Inflammatory macrophage treated with lipopolysaccharide for 1 hour (primary cell): ENCODE measurements at regions not wholly inside any gene's neighbourhood (a gene's known extent, or its start where the extent isn't known, plus 50 kb on each side); places are given as distances from the start of the nearest gene placed in this dataset.
"Not testable (repeated sequence)": the region's sequence is repeated elsewhere in the genome, so short reads cannot be mapped to it uniquely, and the experiment has no call there.

Experiments used
- DNase-seq, 2 donors: peaks; one replicate each; pipeline ENCODE4 v3.0.0-alpha.2; 2020 to 2022

- no peak for DNase-seq
Observed at GRCh38 chr17:31609996-31610910, 218.8 kb downstream of the RAB11FIP4 start.

DNA sequence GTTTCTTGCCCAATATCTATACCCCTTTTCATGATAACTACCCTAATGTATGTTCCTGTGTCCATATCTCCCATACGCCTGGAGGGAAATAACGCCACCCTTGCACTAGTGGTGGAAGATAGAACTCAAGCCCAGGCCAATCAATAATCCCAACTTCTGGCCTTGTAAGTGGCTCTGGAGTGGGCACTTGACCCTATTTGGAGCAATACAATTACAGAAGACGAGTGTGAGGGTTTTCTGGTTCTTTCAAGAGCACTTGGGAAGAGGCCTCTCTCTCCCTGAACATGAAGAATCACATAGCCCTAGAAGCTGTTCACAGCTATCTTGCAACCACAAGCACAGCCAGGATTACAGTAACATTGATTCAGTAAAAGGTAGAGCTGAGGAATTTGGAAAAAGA is 217.9 kb downstream of the RAB11FIP4 start:
- no peak for DNase-seq

DNA sequence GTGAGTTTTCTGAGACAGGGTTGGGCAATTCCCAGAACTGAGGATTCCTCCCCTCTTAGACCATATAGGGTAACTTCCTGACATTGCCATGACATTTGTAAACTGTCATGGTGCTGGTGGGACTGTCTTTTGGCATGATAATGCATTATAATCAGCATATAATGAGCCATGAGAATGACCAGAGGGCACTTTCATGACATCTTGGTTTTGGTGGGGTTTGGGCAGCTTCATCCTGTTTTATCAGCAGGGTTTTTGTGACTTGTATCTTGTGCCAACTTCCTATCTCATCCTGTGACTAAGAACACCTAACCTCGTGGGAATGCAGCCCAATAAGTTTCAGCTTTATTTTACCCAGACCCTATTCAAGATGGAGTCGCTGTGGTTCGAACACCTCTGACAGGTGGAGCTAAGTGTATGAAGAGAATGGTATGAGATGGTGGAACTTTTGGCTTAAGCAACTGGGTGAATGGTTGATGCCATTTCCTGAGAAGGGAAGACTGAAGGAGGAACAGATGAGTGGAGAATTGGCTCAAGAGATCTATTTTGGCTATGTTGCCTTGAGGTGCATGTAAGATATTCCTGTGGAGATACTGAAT is 217.3 kb downstream of the RAB11FIP4 start:
- DNase-seq, result no peak

- no peak for DNase-seq
Observed at GRCh38 chr17:31605761-31606160, 214.3 kb downstream of the RAB11FIP4 start.

DNA sequence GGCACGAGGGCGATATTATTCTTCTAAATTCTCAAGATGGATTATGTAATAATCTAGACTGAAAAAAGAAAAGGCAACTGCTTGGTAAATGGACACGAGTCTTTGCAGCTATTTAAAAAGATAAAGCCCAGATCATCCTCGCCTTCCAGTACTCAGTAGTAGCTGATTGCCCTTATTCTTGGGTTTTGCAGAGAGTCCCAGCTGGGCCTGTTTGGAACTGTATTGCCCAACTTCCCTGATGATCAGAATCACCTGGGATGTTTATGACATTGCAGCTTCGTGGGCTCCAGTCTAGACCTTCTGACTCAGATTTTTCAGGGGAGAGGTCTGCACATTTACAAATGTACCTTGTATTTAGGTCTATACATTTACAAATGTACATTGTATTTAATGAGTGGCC is 213.5 kb downstream of the RAB11FIP4 start:
- DNase-seq, result no peak

GRCh38 chr17:31600144-31600543 is 208.7 kb downstream of the RAB11FIP4 start:
- DNase-seq, result not testable (repeated sequence)

DNA sequence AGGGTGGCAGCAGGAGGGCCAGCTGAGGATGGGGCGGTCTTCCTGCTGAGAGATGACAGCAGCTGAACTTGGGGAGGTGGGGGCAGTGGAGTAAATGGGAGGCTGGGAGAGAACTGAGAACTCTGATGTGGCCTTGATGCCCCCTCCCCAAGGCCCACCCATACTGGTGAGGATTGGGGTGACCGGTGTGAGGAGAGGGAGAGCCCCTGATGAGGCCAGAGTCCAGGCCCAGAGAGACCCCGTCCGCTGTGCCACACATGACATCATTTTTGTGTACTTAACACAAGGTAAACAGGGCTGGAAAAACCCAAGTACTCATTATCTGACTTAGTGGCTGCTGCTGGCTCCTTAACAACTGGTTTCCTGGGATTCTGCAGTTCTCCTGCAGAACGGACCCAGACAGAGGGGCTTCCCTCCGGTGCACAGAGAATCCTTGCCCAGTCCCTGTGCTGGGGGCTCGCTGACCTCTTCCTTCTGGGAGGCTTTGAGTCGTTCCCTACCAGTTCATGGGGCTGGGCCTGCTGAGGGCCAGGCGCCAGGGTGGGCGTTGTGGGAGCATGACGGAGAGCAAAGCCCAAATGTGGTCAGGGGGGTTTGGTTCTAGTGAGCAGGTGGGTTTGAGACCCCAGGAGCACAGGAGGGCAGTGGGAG is 207.6 kb downstream of the RAB11FIP4 start:
- no peak for DNase-seq

DNA sequence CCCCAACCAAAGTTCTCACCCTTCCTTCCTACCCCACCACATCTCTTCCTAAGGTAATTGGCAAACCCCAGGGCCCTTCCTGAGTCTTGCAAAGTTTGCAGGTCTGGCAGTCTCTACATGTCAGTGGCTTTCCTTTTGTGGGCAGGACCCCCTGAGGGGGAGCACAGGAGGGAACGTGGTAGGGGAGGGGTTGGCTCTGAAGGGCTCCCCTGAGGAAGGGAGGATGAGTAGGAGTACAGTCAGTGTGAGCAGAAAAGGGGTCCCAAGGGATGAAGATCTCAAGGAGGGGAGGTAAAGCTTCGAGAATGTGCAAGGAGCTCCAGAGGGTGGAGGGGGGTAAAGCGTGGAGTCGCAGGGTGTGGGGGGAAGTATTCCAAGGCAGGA is 206.9 kb downstream of the RAB11FIP4 start:
- DNase-seq, result no peak

DNA sequence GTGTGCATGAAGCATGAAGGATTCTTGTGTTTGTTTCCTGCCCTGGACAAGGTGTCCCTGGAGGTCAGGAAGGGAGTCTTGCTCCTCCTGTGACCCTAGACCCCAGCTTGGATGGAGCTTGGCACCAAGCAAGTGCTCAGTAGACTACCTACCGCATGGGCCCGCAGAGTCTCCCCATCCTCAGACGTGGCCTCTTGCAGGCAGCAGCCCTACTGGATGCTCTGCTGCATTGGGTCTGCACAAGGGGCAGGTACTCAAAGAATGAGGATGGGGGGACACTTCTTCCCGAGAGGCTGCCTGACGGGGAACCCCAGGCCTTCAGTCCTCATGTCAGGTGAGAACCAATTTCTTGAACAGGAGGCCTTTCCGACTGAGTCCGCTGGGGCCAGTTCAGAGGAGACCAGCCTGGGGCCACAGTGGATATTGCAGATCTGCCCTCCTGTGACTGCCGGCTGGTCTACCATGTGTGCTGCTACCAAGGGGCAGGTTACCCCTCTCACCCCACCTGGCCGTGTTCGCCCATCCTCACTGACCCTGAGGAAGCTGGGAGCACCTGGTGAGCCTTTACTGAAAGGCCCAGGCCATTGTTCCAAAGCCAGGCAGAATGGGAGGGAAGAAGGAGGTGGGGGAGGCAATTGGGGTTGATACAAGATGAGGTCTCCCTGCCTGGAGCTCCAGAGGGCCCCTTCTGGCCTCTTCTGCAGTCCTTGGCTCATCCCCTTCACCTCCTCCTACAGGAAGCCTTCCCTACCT is 206.3 kb downstream of the RAB11FIP4 start:
- no peak for DNase-seq

DNA sequence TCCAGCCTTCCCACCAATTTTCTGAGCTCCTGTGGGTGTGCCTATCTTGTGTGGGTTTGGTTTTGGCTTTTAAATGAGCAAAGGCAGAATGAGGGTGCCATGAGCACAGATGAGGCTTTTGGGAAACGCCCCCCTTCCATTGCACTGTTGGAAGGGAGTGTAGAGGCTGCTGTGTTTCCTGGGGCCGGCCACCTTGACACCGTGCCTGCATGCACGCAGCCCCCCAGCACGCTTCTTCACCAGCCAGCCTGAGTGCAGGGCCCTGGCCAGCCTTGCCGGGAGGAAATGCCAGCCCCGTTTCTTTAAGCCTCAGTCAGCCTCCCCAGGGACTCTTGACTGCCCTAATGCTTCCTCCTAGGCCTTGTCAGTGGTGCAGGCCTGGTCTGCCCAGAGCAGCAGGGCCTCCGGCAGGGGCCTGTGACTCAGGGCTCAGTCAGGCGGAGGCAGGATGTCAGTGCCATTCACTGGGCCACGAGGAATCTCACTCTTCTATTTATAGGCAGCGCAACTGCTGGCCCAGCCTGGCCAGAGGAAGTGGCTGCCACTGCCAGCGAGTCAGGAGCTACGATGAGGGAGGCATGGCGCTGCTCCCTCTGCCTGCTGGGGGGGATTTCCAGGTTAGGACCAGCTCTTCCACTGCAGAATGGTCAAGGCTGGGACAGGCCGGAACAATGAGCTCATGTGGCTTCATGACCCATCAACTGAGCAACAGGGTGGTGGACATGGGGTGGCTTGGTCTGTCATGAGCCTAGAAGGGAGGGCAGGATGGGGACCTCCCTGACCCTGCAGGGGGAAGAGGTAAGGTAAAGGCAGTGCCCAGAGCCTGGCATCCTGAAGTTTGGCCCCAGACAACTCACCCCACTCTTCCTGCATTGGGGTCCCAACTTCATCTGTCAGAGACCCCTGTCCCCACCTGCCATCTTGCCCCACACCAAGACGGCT is 205.2 kb downstream of the RAB11FIP4 start:
- peak; percentile 89 to 99 for DNase-seq

- DNase-seq, result no peak
Observed at GRCh38 chr17:31595666-31596381, 204.3 kb downstream of the RAB11FIP4 start.

GRCh38 chr17:31595076-31595475 is 203.6 kb downstream of the RAB11FIP4 start:
- no peak for DNase-seq

- no peak for DNase-seq
Observed at GRCh38 chr17:31594416-31594815, 202.9 kb downstream of the RAB11FIP4 start.

- DNase-seq, result no peak
Observed at GRCh38 chr17:31593806-31594205, 202.3 kb downstream of the RAB11FIP4 start.

- no peak for DNase-seq
Observed at GRCh38 chr17:31591924-31592323, 200.4 kb downstream of the RAB11FIP4 start.

DNA sequence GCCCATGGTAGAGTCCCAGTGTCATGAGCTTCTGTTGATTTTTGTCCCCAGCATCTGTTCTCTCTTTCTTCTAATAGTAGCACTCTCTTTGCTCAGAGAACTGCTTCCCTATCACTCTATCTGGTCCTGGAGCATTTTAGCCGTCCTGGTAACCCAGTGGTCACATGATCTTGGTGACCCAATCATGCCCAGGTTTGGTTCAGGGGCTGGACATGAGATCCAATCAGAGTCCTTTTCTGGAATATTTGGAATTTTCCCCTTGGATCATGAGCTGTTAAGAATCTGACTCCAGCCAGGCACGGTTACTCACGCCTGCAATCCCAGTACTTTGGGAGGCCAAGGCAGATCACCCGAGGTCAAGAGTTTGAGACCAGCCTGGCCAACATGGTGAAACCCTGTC is 197.0 kb downstream of the RAB11FIP4 start:
- no peak for DNase-seq

- DNase-seq, result no peak
Observed at GRCh38 chr17:31588034-31588433, 196.6 kb downstream of the RAB11FIP4 start.
